ENCODE measurements at regions not wholly inside any gene's neighbourhood (a gene's known extent, or its start where the extent isn't known, plus 50 kb on each side); places are given as distances from the start of the nearest gene placed in this dataset.

- TF ChIP-seq CTCF (IDR thresholded peaks at IDR 0.05; ENCODE audit: insufficient read depth, low read length, poor library complexity, severe bottlenecking) (no peak), EZH2phosphoT487 (conservative IDR thresholded peaks at IDR 0.05; ENCODE audit: low read length) (no peak)
These were observed 110.4 kb upstream of the PARD3B start for GRCh38 chr2:204434660-204435462.
